Body of pancreas (tissue), 4 donors: ENCODE measurements at regions not wholly inside any gene's neighbourhood (a gene's known extent, or its start where the extent isn't known, plus 50 kb on each side); places are given as distances from the start of the nearest gene placed in this dataset.

Source experiments
- POLR2A ChIP-seq, 3 donors: fragments of 450-650 bp; IDR thresholded peaks; one replicate each; pipeline ENCODE4 v1.6.1; 2016; ENCODE audit warnings: antibody characterized with exemption in 3 of 3, mild to moderate bottlenecking in 2 of 3
- TF ChIP-seq, protein P1 (sequence below), 7 experiments: fragments of 450-650 bp in 4 of 7; fragments of 200-600 bp in 3 of 7; sonication (generic) in 3 of 7; IDR thresholded peaks; one replicate each; pipeline ENCODE4 v1.5.1; 2016 to 2019; ENCODE audit warnings: antibody characterized with exemption in 7 of 7

- TF ChIP-seq POLR2A (IDR thresholded peaks at IDR 0.05): no peak
- TF ChIP-seq, protein P1, sequence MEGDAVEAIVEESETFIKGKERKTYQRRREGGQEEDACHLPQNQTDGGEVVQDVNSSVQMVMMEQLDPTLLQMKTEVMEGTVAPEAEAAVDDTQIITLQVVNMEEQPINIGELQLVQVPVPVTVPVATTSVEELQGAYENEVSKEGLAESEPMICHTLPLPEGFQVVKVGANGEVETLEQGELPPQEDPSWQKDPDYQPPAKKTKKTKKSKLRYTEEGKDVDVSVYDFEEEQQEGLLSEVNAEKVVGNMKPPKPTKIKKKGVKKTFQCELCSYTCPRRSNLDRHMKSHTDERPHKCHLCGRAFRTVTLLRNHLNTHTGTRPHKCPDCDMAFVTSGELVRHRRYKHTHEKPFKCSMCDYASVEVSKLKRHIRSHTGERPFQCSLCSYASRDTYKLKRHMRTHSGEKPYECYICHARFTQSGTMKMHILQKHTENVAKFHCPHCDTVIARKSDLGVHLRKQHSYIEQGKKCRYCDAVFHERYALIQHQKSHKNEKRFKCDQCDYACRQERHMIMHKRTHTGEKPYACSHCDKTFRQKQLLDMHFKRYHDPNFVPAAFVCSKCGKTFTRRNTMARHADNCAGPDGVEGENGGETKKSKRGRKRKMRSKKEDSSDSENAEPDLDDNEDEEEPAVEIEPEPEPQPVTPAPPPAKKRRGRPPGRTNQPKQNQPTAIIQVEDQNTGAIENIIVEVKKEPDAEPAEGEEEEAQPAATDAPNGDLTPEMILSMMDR (IDR thresholded peaks at IDR 0.05): no peak
Measured at GRCh38 chr15:97501291-97501690, 459.2 kb upstream of the ARRDC4 start.
